GM21526 (cell line): ENCODE measurements at regions not wholly inside any gene's neighbourhood (a gene's known extent, or its start where the extent isn't known, plus 50 kb on each side); places are given as distances from the start of the nearest gene placed in this dataset.

Experiments used
- ATAC-seq: cut with Tn5 transposase; IDR thresholded peaks from one replicate; pipeline ENCODE4 v1.9.1; 2021; ENCODE audit warnings: moderate library complexity; ENCODE audit not compliant: unreplicated experiment, low FRiP score

DNA sequence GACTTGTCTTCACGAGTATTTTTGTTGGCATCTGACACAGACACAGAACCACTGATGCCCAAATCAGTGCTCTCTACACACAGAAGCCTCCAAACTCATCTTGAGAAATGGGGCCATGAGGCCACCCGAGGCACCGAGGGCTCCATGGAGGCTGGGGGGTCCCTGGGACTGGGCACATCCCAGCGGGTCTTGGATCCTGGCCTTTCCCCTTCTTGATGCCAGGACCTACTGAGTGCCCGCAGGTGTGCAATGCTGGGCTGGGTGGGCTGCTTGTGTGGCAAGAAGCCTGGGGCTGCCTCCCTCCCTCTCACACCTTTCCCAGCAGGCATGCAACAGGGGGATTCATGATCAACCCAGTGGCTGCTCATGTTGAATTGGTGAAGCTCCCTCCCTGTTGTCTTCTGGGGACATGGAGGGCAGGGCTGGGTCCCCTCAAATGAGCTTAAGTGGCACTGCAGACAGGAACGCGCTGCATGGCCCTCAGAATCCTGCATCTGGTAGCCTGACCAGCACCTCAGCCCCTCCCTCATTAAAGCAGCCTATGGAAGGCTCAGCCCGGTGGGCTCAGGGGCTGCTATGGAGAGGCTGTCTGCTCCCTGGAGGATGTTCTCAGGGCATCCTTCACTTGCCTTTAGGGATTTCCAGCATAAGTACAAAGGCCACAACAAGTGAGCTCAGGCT, 63.7 kb upstream of the SIMC1 start:
- no peak for ATAC-seq

DNA sequence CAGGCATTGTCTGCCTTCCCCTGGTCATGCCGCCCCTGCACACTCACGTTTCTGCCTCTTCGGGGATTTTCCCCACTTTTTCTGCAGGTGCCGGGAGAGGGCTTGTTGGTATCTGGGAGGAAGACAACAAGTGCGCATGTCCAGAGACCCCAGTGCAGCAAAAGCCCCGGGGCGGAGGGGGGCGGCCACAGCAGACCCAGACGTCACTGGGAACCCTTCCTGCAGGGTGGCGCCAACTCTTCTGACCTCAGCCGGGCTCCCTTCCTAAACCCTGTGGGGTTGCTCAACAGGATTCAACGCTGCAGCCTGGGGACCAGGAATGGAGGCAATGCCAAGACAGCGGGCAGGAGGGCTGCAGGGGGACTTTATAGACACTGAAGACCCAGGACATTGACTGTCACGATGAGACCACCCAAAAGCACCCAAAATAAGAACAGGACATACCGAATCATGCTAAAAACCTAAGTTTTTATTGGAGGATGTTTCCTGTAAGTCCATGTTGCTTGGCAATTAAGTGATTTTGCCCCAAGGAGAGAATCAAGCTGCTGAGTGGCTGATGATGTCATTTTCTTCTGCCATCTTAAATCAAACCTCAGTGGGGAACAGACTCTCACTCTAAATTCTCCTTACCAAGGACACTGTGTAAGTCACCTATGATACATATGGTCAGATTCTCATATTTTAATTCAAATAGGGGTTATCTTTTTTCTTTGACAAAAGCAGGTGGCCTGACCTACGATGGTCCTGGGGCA, 62.9 kb upstream of the SIMC1 start:
- ATAC-seq, result no peak

DNA sequence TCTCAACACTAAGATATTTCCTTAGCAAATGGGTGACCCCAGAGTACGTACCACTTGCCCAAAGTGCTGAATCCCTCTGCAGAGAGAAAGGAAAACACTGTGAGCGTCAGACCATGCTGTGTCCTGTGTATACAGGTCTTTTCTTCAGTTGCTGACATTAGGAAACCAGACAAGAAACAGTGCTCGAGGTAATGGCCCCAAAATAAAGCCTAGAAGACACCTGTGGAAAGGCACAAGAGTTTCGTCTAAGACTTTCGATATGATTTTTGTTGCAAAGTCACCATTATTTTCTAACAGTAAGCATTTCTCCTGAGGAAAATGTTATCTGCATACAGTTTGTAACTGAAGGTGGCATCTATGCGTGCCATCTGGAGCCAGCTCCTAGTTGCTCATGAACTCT, 62.0 kb upstream of the SIMC1 start:
- ATAC-seq, result no peak

DNA sequence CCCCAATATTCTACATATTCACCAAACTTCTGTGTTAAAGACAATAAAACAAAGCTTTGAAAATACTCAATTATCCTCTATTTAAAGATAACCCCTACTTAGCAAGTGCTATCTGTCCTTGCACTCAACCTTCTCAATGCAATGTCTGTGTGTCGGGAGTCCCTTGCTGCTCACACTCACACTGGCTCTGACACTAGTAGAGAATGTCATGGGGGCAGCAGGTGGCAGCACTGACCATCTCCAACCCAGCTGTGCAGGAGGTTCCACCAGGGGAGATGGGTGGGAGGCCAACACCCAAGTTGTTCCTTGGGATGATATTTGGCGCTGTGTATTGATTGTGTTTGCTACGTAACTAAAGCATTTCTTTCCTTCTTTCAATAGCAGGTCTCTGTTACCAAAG, 59.4 kb upstream of the SIMC1 start:
- no peak for ATAC-seq

DNA sequence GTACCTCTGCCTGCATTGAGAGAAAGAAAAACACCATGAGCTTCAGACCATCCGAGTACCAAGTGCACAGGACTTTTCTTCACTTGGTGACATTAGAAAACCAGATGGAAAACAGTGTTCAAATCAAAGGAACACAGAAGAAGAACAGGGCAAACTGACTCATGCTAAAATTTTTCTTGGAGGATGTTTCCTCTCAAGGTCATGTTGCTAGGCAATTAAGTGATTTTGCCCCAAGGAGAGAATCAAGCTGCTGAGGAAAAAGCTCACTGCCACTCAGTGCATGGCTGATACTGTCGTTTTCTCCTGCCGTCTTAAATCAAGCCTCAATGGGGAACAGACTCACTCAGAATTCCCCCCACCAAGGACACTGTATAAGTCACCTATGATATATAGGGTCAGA, 57.9 kb upstream of the SIMC1 start:
- no peak for ATAC-seq

DNA sequence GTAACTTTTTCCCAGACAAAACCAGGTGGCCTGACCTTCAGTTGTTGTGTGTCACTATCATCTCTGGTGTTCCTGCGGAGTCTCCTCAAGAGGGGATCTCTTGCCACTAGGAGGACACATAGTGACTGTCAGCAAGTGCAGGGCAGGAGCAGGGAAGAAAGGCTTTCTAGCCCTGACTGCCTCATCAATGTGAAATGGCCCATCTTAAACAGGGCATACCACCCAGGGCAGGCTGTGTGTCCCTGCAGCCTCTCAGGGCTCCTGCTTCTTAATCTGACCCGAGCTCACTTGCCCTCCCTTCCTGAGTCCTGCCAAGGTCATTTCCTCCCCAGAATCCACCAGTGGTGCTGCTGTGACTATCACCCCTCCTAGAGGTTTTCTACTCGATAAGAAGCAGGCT, 57.4 kb upstream of the SIMC1 start:
- ATAC-seq, result no peak

DNA sequence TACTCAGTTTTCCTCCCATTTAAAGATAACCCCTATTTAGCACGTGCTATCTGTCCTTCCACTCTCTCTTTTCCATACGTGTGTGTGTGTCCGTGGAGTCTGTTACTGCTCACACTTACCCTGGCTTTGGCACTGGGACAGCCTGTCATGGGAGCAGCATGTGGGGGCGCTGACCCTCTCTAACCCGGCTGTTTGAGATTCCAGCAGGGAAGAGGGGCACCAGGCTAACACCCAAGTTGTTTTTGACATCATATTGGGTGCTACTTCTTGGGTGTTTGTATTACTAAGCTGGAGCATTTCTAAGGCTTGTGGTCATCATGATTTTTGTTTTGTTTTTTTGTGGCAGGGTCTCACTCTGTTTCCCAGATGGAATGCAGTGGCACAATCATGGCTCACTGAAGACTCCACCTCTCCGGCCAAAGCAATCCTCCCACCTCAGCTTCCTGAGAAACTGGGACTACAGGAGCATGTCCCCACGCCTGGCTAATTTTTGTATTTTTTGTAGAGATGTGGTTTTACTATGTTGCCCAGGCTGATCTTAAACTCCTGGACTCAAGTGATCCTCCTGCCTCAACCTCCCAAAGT, 56.9 kb upstream of the SIMC1 start:
- no peak for ATAC-seq

DNA sequence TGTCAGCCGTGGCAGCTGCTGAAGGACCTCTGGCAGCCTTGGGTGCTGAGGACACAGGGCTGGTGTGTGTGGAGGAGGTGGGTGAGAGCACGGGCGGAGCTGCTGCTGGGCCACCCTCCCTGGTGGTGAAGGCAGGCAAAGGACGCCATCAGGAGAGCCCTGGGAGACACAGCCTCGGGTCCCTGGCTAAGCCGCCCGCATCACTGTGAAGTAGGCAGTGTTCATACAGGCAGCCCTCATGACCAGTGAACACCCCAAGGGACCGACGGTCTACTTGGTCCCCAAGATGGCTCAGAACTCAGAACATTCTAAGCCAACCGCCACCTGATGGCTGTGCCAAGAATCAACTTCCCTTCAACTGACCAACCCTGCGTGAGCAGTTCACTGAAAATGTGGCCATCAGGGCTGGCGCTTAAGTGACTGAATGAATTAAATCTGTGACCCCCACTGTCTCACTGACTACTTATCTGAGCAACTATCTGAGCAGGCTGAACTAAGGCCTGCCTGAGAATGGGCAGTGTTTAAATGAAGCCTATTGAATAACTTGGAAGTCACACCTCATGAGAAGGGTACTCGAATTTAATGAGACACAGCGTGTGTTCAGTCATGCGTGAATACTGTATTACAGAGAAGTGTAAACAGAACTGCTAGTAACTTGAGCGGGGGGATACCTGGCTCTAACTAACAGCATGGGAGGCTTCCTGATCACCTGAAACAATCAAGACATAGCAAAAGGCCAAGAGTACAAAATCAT, 54.7 kb upstream of the SIMC1 start:
- ATAC-seq, result no peak

DNA sequence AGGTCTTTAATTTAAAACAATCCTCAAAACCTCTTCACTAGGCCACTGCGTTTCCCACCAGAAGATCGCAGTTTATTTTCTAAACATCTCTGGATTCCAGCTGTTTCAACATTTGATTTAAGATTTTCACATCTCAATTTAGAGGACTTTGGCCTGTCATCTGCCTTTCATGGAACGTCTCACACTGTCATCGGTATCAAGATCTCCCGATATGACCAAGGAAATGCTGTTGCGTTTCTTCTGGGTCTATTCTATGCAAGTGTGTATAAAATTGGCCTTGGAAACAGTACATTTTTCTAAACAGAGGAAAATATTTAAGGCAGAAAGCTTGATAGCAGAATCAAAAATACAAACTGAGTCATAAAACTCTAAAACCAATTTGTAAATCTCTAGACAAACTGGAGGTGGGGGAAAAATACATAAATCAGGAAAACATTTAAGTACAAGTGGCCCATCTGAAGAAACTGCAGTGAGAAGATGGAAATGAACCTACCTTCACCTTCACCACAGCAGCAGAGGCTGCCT, 53.6 kb upstream of the SIMC1 start:
- no peak for ATAC-seq

DNA sequence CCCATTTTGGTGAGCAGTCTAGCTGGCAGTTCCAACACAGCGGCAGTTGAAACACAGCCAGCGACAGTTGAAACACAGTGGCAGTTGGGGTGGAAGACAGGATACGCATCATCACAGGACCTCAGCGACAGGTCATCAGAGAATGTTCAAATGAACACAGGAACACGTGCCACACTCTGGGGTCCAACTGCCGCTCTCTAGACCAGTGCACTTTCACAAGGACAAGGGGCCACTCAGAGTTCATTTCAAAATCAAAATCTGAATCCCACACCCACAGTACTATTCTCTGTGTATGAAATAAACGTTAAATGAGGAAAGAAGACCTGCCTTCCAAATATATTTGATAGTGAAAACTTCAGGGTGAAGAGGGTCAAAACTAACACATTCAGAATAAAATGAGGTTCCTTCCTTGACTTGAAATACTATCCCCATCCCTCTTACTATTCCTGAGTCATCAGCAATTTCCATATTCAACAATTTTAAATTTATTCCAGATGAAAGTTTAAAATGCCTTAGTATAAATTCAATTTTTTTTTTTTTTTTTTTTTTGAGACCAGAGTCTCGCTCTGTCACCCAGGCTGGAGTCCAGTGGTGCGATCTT, 53.0 kb upstream of the SIMC1 start:
- no peak for ATAC-seq

DNA sequence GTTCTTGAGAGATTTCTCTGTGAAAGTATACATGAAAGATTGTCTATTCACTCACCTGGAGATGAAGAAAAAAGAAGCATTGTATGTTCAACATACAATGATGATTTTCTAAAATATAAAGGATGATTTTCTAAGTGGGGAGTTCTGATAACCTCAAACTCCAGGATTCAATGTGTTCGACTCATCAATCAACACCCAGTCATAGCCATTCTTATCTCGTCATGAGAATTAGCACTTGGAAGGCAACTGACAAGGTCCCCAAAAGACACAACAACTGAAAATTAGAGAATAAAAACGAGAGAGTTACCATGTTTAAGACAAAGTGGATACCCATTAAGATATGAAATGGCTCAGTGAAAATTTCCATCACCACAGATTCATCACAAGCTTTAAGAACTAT, 52.1 kb upstream of the SIMC1 start:
- no peak for ATAC-seq

DNA sequence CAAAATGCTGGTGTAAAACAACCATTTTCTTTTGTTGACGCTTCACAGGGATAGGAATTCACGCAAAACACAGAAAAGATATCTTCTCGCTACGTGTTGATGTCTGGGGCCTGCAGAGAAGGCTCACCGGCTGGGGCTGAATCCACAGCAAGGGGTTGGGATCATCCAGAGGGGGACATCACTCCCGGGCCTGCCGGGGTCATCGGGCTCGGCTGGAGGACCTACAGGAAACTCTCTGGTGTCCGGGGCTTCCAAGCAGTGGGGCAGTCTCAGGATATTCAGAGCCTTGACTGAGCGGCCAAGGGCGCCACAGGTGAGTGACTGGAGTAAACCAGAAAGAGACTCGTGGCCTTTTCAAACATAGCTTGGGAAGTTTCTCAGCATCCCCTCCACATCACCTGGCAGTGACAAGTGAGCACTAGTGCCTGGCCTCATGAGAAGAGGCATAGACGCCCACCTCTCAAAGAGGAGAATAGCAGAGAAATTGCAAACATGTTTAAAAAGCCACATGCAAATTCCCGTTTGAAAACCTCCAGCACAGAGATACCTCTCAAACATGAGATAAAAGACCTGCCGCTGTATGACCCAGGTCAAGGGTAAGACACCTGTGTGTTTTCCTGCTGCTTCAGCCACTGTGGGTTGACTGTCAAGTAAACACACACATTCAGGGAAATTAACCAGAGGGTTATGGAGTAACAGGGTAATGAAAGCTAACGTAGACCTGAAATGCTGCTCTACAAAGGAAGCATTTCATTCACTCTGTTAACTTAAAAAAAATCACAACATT, 50.8 kb upstream of the SIMC1 start:
- no peak for ATAC-seq

DNA sequence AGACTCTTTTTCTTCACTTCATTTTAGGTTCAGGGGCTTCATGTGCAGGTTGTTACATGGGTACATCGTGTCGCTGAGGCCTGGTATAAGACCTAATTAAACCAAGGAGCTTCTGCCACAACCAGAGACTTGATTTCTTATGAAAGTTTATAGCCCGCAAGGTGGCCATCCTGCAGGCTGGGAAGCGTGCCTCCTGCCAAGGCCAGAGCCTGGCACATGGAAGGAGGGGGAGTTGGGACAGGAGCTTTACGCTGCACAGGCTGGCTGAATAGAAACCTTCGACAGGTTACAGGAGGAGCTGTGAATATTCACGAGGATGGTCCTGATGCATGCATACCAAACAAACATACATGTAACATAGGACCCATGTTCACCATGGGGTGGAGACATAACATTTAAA, 50.1 kb upstream of the SIMC1 start:
- no peak for ATAC-seq
